Loucy (cell line): ENCODE measurements at regions not wholly inside any gene's neighbourhood (a gene's known extent, or its start where the extent isn't known, plus 50 kb on each side); places are given as distances from the start of the nearest gene placed in this dataset.
A peak's percentile ranks its signal among the peaks of the same experiment; 100 is the strongest.

Source experiments
- H2AFZ ChIP-seq: fragments of 200-600 bp; sonication (generic); 2 replicates; pipeline ENCODE4 v1.6.0; 2016; ENCODE audit warnings: antibody characterized with exemption, mild to moderate bottlenecking, low read length, moderate library complexity
- H3F3A ChIP-seq: fragments of 200-600 bp; 2 replicates; pipeline ENCODE4 v1.6.0; 2016; ENCODE audit warnings: antibody characterized with exemption, low read depth, mild to moderate bottlenecking
- H3K27me3 ChIP-seq: fragments of 200-600 bp; sonication (generic); 2 replicates; pipeline ENCODE4 v1.6.1; 2014; ENCODE audit warnings: low read length, mild to moderate bottlenecking; ENCODE audit not compliant: insufficient read depth, poor library complexity, severe bottlenecking
- H3K36me3 ChIP-seq: fragments of 200-600 bp; sonication (generic); 2 replicates; pipeline ENCODE4 v1.6.1; 2016; ENCODE audit warnings: low read length; ENCODE audit not compliant: insufficient read depth
- H3K4me1 ChIP-seq: fragments of 200-600 bp; sonication (generic); 2 replicates; pipeline ENCODE4 v1.5.1; 2014; ENCODE audit warnings: low read length, mild to moderate bottlenecking; ENCODE audit not compliant: insufficient read depth, poor library complexity, severe bottlenecking
- H3K4me2 ChIP-seq: fragments of 200-600 bp; sonication (generic); 2 replicates; pipeline ENCODE4 v1.6.0; 2014; ENCODE audit warnings: antibody characterized with exemption, low read length, low read depth, mild to moderate bottlenecking; ENCODE audit not compliant: poor library complexity, severe bottlenecking
- H3K4me3 ChIP-seq: fragments of 200-600 bp; sonication (generic); 2 replicates; pipeline ENCODE4 v1.5.1; 2014; ENCODE audit warnings: low read length, mild to moderate bottlenecking, mixed read lengths; ENCODE audit not compliant: poor library complexity, severe bottlenecking
- H3K79me2 ChIP-seq: fragments of 200-600 bp; sonication (generic); 2 replicates; pipeline ENCODE4 v1.6.1; 2014; ENCODE audit warnings: low read length; ENCODE audit not compliant: insufficient read depth
- H3K9ac ChIP-seq: fragments of 200-600 bp; sonication (generic); 2 replicates; pipeline ENCODE4 v1.6.0; 2014; ENCODE audit warnings: mild to moderate bottlenecking, low read depth, low read length, moderate library complexity; ENCODE audit not compliant: poor library complexity, severe bottlenecking
- H3K9me2 ChIP-seq: fragments of 200-600 bp; sonication (generic); replicated peaks from 2 replicates; pipeline ENCODE4 v1.6.1; 2016; ENCODE audit warnings: low read depth, low read length, mixed read lengths
- H3K9me3 ChIP-seq: fragments of 200-600 bp; sonication (generic); 2 replicates; pipeline ENCODE4 v1.6.1; 2014; ENCODE audit warnings: mild to moderate bottlenecking, antibody characterized with exemption, low read length, low read depth; ENCODE audit not compliant: insufficient read depth
- H4K20me1 ChIP-seq: fragments of 200-600 bp; sonication (generic); 2 replicates; pipeline ENCODE4 v1.6.0; 2014; ENCODE audit warnings: antibody characterized with exemption, low read length, mild to moderate bottlenecking; ENCODE audit not compliant: insufficient read depth, poor library complexity, severe bottlenecking
- CTCF ChIP-seq: fragments of 200-600 bp; sonication (generic); conservative IDR thresholded peaks from 2 replicates; pipeline ENCODE4 v1.5.1; 2014; ENCODE audit warnings: mild to moderate bottlenecking, antibody characterized with exemption, low read length
- EZH2phosphoT487 ChIP-seq: fragments of 200-600 bp; IDR thresholded peaks from 2 replicates; pipeline ENCODE4 v1.6.1; 2018; ENCODE audit warnings: antibody characterized with exemption, mild to moderate bottlenecking, moderate library complexity, borderline replicate concordance

- Histone ChIP-seq H3F3A (no peaks in the 10 kb centered on the region), H3K4me1 (no peaks in the 10 kb centered on the region), H3K79me2 (no peaks in the 10 kb centered on the region), H3K4me2 (no peak overlapping the region), H3K36me3 (no peaks in the 10 kb centered on the region), H2AFZ (no peak overlapping the region), H3K27me3 (no peaks in the 10 kb centered on the region), H3K9ac (no peak overlapping the region), H3K4me3 (no peak overlapping the region), H4K20me1 (no peaks in the 10 kb centered on the region), H3K9me3 (no peaks in the 10 kb centered on the region), H3K9me2 (no peaks in the 10 kb centered on the region)
- TF ChIP-seq CTCF (no peak), EZH2phosphoT487 (no peak)
Observed at GRCh38 chr18:27366151-27366550, 181.0 kb upstream of the CHST9 start.

DNA sequence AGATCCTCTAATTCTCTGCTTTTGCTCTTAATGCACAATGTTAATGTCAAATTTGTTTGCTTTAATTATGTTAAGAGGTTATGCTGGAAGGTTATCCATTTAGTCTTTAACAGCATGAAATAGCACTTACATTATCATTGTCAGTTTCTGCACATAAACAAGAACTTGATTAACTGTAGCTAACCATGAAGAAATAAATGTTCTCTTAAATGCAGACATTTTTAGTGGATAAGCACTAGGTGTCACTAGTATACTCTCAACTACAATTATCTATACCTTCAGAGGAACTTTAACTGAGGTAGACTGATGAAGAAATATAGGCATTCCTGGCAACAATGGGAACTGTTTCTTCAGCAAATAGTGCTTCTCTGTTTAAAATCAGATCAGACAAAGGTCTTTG is 178.8 kb upstream of the CHST9 start:
- H3K4me3 ChIP-seq: no peak overlapping the region
- no peak for TF ChIP-seq EZH2phosphoT487
- TF ChIP-seq CTCF: peak; percentile 54
- no peaks in the 10 kb centered on the region for H3K79me2 ChIP-seq
- H3F3A ChIP-seq: no peaks in the 10 kb centered on the region
- H3K9ac ChIP-seq: no peak overlapping the region
- H3K4me1 ChIP-seq: no peaks in the 10 kb centered on the region
- no peaks in the 10 kb centered on the region for H3K9me3 ChIP-seq
- no peak overlapping the region for H2AFZ ChIP-seq
- H3K27me3 ChIP-seq: no peaks in the 10 kb centered on the region
- no peak overlapping the region for H3K4me2 ChIP-seq
- no peaks in the 10 kb centered on the region for H4K20me1 ChIP-seq
- H3K36me3 ChIP-seq: no peaks in the 10 kb centered on the region
- H3K9me2 ChIP-seq: no peaks in the 10 kb centered on the region

DNA sequence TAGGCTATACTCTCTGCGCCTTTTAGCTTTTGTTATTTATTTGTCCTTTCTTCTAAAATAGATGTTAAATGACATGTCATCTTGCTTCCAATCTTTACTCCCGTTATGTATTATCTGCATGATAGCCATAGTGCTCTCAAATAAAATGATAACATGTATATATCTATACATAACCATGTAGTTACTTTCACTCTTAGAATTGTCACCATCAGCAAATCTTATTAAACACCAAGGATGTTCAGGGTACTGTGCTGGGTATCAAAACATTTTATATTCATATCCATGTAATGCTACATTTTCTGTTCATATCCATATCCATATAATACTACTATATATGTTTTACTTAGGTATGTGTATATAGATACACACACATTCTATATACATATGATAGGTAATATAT is 176.4 kb upstream of the CHST9 start:
- no peaks in the 10 kb centered on the region for H3K79me2 ChIP-seq
- H3K36me3 ChIP-seq: no peaks in the 10 kb centered on the region
- no peaks in the 10 kb centered on the region for H3K4me1 ChIP-seq
- H3K9ac ChIP-seq: no peak overlapping the region
- H2AFZ ChIP-seq: no peak overlapping the region
- H3K27me3 ChIP-seq: no peaks in the 10 kb centered on the region
- no peaks in the 10 kb centered on the region for H3K9me2 ChIP-seq
- no peaks in the 10 kb centered on the region for H3K9me3 ChIP-seq
- H3F3A ChIP-seq: no peaks in the 10 kb centered on the region
- TF ChIP-seq CTCF (no peak), EZH2phosphoT487 (no peak)
- H3K4me2 ChIP-seq: no peak overlapping the region
- H4K20me1 ChIP-seq: no peaks in the 10 kb centered on the region
- no peak overlapping the region for H3K4me3 ChIP-seq
